Cardiac fibroblast (primary cell): ENCODE measurements at regions not wholly inside any gene's neighbourhood (a gene's known extent, or its start where the extent isn't known, plus 50 kb on each side); places are given as distances from the start of the nearest gene placed in this dataset.
A peak's percentile ranks its signal among the peaks of the same experiment; 100 is the strongest.

Experiments
- DNase-seq, 2 donors: peaks; one replicate each; pipeline versions ENCODE4 v3.0.0 to v3.0.0-alpha.2; 2010; ENCODE audit warnings: low read depth in 2 of 2
- H3K4me3 ChIP-seq, 2 donors: replicated peaks in 1 of 2; 1 replicate in 1 of 2; 2 replicates in 1 of 2; pipeline ENCODE4 v1.5.1; 2011; ENCODE audit warnings: low read depth in 2 of 2, low read length in 2 of 2, mild to moderate bottlenecking in 2 of 2, moderate library complexity in 1 of 2
- TF ChIP-seq, protein P1 (sequence below): IDR thresholded peaks from one replicate; pipeline ENCODE4 v1.5.1; 2011; ENCODE audit warnings: low read depth, mild to moderate bottlenecking, low read length, inconsistent platforms

DNA sequence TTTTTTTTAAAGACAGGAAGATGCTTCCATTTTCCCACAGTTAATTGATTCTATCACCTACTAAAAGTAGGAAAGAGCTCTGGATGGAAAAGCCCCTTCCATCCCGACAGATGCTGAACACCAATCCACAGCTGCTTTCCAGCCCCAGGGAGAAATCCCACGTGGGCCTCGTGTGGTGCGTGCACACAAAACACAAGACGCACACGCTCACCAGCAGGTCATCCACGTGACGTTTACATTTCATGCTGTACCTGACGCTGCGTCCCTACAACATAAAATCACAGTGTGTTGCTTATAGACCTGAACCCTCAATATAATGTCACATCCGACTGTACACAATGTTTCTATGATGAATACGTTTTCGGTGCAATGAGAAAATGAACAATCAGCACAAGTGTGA, 50.2 kb upstream of the DACT2 start:
- no peak for DNase-seq
- TF ChIP-seq, protein P1, sequence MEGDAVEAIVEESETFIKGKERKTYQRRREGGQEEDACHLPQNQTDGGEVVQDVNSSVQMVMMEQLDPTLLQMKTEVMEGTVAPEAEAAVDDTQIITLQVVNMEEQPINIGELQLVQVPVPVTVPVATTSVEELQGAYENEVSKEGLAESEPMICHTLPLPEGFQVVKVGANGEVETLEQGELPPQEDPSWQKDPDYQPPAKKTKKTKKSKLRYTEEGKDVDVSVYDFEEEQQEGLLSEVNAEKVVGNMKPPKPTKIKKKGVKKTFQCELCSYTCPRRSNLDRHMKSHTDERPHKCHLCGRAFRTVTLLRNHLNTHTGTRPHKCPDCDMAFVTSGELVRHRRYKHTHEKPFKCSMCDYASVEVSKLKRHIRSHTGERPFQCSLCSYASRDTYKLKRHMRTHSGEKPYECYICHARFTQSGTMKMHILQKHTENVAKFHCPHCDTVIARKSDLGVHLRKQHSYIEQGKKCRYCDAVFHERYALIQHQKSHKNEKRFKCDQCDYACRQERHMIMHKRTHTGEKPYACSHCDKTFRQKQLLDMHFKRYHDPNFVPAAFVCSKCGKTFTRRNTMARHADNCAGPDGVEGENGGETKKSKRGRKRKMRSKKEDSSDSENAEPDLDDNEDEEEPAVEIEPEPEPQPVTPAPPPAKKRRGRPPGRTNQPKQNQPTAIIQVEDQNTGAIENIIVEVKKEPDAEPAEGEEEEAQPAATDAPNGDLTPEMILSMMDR: no peak
- H3K4me3 ChIP-seq: no peak overlapping the region

- no peak overlapping the region for H3K4me3 ChIP-seq
- TF ChIP-seq, protein P1: peak; percentile 71
- DNase-seq: peak; percentile 44 to 59
These were observed 50.9 kb upstream of the DACT2 start for GRCh38 chr6:168370310-168370991.

DNA sequence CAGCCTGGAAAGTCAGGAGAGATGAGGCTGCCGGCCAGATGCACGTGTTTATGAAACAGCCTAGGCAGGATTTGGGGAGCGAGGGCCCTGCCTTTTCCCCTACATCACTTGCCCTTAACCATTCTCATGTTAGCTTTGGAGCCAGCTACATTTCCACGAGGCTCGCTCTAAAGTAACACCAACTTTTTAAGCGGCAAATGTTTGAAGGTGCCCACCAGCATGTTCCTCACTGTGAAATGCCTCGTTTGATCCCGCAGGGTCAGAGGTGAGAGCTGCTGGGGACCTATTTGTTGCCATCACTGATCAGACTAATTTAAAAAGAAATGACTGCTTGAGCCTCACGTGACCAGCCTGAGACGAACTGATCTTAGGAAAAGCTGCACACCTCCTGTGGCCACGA, 51.6 kb upstream of the DACT2 start:
- H3K4me3 ChIP-seq: no peak overlapping the region
- TF ChIP-seq, protein P1: no peak
- no peak for DNase-seq

- TF ChIP-seq, protein P1: no peak
- DNase-seq: no peak
- H3K4me3 ChIP-seq: no peak overlapping the region
These were observed 52.0 kb upstream of the DACT2 start for GRCh38 chr6:168371618-168371980.

DNA sequence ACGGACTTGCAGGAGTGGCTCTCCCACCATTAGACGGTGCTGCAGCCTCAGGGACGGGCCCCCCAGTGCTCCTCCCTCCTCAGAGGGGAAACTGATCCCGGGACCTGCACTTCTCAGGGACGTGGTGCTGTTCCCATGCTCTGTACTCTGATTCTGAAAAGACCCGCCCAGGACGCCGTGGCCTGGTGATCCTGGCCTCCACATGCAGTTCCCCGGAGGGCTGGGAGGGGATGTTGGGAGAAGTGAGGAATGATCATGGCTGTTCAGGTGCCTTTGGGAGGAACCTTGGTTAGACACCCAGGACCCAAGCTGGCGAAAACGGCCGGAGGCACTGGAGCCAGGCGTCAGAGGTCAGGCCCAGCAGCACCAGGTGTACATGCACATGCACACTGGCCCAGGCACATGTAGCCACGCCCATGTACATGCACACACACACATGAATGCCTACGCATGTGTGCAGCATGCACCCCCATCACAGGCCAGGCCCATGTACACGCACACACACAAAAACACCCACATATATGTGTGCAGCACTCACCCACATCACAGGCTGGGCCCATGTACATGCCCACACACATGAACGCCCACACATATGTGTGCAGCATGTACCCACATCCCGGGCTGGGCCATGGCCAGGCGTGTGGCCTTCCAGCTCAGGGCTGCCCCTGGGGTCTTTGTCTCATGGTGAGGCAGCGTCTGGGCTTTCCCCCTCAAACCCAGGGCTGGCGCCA, 52.6 kb upstream of the DACT2 start:
- no peak for DNase-seq
- H3K4me3 ChIP-seq: no peak overlapping the region
- TF ChIP-seq, protein P1: no peak

- no peak for DNase-seq
- TF ChIP-seq, protein P1: no peak
- no peak overlapping the region for H3K4me3 ChIP-seq
These were observed 53.3 kb upstream of the DACT2 start for GRCh38 chr6:168372889-168373288.

GRCh38 chr6:168373389-168373788, 53.8 kb upstream of the DACT2 start:
- DNase-seq: no peak
- H3K4me3 ChIP-seq: no peak overlapping the region

More at GRCh38 chr6:168373389-168373788, 53.8 kb upstream of the DACT2 start:
- TF ChIP-seq, protein P1: no peak
